ENCODE measurements at regions not wholly inside any gene's neighbourhood (a gene's known extent, or its start where the extent isn't known, plus 50 kb on each side); places are given as distances from the start of the nearest gene placed in this dataset.

- DNase-seq = no peak
- WGBS, 5 donors = 77 to 97% (median 91%) methylated on average over 2 of the region's 2 CpGs
- no peaks in the 10 kb centered on the region for H3K4me1 ChIP-seq
- no peaks in the 10 kb centered on the region for H3K36me3 ChIP-seq
- TF ChIP-seq POLR2A (IDR thresholded peaks at IDR 0.05) (no peak), POLR2AphosphoS5 (IDR thresholded peaks at IDR 0.05) (no peak), CTCF (IDR thresholded peaks at IDR 0.05 in 8 of 11, conservative IDR thresholded peaks at IDR 0.05 in 3 of 11) (no peak)
- no peaks in the 10 kb centered on the region for H3K9me3 ChIP-seq
- H3K4me3 ChIP-seq = no peak overlapping the region
- H3K27me3 ChIP-seq (replicated peaks in 1 of 7) = no peaks in the 10 kb centered on the region
- H3K27ac ChIP-seq = no peak overlapping the region
- intact Hi-C loops (cut with DNase I; ENCODE audit: low total_unique reads) = no loop called here
Measured at GRCh38 chr12:67881565-67881964, 107.7 kb upstream of the IFNG-AS1 start.

- no peaks in the 10 kb centered on the region for H3K4me1 ChIP-seq
- no peaks in the 10 kb centered on the region for H3K27me3 ChIP-seq (replicated peaks in 1 of 7)
- no peak for TF ChIP-seq POLR2AphosphoS5 (IDR thresholded peaks at IDR 0.05)
- TF ChIP-seq CTCF (IDR thresholded peaks at IDR 0.05 in 8 of 11, conservative IDR thresholded peaks at IDR 0.05 in 3 of 11) = no peak
- no peak for TF ChIP-seq POLR2A (IDR thresholded peaks at IDR 0.05)
- no peak overlapping the region for H3K27ac ChIP-seq
- intact Hi-C loops (cut with DNase I; ENCODE audit: low total_unique reads) = no loop called here
- H3K36me3 ChIP-seq = no peaks in the 10 kb centered on the region
- no peak for DNase-seq
- 38 to 71% (median 48%) methylated on average over 2 of the region's 2 CpGs for WGBS, 5 donors
- H3K4me3 ChIP-seq = no peak overlapping the region
- H3K9me3 ChIP-seq = no peaks in the 10 kb centered on the region
Measured at GRCh38 chr12:67884596-67884995, 104.7 kb upstream of the IFNG-AS1 start.

- WGBS, 5 donors = 51 to 71% (median 60%) methylated on average over 7 of the region's 7 CpGs
- no peak overlapping the region for H3K4me3 ChIP-seq
- H3K4me1 ChIP-seq = no peaks in the 10 kb centered on the region
- DNase-seq = no peak
- H3K36me3 ChIP-seq = no peaks in the 10 kb centered on the region
- intact Hi-C loops (cut with DNase I; ENCODE audit: low total_unique reads) = no loop called here
- no peaks in the 10 kb centered on the region for H3K9me3 ChIP-seq
- no peak for TF ChIP-seq POLR2AphosphoS5 (IDR thresholded peaks at IDR 0.05)
- TF ChIP-seq CTCF (IDR thresholded peaks at IDR 0.05 in 8 of 11, conservative IDR thresholded peaks at IDR 0.05 in 3 of 11) = no peak
- TF ChIP-seq POLR2A (IDR thresholded peaks at IDR 0.05) = no peak
- H3K27ac ChIP-seq = no peak overlapping the region
- no peaks in the 10 kb centered on the region for H3K27me3 ChIP-seq (replicated peaks in 1 of 7)
Measured at GRCh38 chr12:67885375-67886169, 103.7 kb upstream of the IFNG-AS1 start.

GRCh38 chr12:67887065-67887464, 102.2 kb upstream of the IFNG-AS1 start:
- Histone ChIP-seq H3K27ac (no peak overlapping the region), H3K9me3 (no peaks in the 10 kb centered on the region), H3K36me3 (no peaks in the 10 kb centered on the region), H3K4me3 (no peak overlapping the region), H3K4me1 (no peaks in the 10 kb centered on the region), H3K27me3 (replicated peaks in 1 of 7) (no peaks in the 10 kb centered on the region)
- no peak for DNase-seq
- TF ChIP-seq CTCF (IDR thresholded peaks at IDR 0.05 in 8 of 11, conservative IDR thresholded peaks at IDR 0.05 in 3 of 11) = no peak
- no peak for TF ChIP-seq POLR2A (IDR thresholded peaks at IDR 0.05)
- no peak for TF ChIP-seq POLR2AphosphoS5 (IDR thresholded peaks at IDR 0.05)
- intact Hi-C loops (cut with DNase I; ENCODE audit: low total_unique reads) = no loop called here

Data from spleen (tissue), 11 donors.